Occipital lobe (tissue), 1 donor: ENCODE measurements at regions not wholly inside any gene's neighbourhood (a gene's known extent, or its start where the extent isn't known, plus 50 kb on each side); places are given as distances from the start of the nearest gene placed in this dataset.

Experiments
- DNase-seq: peaks from one replicate; lab custom pipeline; 2025; lab: John Stamatoyannopoulos, UW

DNA sequence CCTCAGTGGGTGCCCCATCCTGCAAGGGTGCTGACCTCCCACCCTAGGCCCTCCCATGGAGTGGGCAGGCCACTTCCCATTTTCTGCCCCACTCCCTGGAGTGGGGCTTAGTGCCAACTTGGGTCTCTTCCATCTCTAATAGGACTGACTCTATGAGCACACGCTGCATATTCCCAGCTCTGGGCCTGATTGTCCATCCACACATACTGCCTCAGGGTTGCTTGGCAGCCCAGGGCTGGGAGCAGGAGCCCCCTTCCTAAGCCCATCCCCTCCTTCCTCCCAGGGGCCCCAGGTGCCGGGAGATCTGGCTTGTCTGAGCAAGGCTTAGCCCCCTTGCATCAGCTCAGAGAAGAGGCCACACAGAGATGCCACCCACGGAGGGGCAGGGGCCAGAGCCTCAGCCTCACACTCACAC, 55.1 kb downstream of the PJA1 start:
- no peak for DNase-seq

DNA sequence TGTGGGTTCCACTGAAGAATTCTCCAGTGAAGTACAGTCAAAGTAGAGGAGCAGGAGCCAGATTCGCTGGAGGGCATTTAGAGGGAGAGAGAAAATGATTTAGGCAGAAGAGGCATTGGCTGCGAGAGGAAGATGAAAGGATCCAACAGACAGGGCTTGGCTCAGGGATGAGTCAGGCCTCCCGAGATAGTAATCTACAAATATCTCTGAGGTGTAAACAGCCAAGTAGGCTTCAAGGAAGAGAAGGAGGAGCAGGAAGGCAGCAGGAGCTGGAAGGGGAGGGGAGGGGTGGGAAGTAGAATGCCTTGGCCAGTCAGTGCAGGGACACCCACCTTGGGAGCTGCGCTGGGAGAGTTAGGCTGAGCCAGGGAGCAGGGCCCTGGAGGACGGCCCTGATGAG, 55.5 kb downstream of the PJA1 start:
- no peak for DNase-seq

DNA sequence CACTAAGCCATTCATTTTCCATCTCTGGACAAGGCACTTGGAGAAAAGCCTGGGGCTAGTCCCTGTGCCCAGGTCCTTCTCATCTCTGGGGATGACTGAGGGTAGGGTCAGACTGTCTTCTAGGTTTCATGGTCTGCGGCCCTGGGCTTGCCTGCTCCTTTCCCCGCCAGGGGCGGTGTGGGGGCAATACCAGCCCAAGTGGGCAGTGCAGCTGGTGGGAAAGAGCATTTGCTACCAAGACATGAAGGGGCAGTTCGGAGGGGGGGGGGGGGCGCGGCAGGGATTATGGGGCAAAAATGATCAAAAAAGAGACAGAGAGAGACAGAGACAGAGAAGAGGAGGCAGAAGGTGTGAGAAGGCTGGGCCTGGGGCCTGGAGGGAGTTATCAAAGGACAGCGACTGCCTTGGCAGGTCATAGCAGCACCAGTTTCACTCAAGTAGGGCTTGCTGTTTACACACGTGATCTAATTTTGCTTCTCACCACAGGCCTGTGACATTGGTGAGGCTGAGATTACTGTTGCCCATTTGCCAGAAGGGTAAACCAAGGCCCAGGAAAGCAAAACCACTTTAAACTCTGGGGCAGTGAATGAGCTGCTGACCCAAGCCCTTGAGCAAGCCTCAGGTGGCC, 56.1 kb downstream of the PJA1 start:
- DNase-seq: no peak

DNA sequence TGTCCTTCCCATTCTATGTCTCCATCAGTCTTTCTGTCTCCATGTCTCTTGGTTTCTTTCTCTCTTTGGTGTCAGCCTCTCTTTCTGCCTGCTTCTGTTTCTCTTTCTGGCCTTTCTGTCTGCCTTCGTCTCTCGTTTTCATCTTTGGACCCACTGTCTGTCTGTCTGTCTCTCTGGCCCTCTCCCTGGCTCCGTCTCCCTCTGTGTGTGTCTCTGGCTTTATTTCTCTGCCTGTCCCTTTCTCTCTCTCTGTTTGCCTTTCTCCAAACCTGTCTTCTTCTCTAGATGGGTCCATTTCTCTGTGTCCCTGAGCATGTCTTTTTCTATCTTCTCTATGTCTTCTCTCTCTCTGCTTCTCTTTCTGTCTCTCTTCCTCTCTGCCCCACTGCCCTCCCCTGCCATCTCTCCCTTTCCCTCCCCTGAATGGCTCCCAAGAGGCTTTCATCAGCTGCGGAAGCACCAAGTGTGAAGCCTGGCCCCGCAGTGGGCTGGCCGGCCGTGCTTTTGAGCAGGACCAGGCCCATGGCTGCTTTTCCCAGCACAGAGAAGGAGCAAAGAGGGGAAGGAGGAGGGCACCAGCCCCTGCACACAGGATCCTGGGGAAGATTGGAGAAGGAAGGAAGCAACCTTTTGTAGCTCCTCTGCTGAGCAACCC, 57.4 kb downstream of the PJA1 start:
- no peak for DNase-seq

DNA sequence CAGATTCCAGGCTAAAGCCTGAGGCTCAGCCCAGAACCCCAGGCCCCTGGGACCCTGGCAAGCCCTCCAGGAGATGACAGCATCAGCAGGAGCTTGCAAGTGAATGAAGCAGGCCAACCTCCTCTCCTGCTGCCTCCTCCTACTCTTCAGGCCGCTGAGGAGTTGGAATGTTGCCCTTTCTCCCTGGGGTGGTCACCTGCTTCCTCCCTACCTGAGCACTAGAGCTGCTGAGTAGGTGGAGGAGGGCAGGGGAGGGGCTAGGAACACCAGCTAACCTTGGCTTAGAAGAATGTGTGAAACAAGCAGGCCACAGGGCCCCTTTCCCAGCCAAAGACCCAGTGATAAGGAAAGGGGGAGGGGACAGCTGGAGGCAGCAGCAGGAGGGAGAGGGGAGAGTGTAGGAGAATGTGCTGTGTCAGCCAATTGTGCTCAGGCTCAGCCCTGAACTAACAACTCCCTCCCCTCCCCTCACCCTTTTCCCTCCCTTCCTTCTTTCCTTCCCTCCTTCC, 58.0 kb downstream of the PJA1 start:
- DNase-seq: no peak

DNA sequence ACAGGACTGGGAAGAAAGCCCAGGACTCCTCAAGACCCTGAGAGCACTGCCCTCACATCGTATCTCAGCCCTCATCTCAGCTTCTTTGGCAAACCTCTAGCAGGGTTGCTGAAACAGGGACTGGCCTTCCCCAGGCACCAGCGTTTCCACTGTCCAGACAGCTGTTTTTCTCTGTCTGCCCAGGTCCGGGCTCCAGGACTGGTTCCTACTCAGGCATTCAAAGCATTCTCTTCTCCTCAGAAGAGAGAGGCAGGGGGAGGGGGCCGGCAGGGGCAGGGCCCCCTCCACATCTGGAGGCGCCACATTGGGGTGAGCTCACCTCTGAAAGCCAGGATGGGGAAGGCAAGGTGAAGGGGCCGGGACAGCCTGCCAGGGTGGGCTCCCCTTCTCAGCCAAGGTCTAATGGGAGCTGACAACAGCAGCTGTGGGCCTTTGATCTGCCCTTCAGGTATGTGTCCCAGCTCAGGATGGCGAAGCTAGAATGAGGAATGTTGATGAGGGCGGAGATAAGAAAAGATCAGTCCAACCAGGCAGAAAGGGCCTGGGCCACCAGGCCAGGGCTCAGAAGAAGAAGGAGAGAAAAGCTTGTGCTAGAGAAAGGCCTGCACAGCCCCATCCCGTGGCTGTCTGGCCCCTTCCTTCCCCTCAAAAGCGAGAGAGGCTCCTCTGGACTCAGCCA, 60.4 kb downstream of the PJA1 start:
- no peak for DNase-seq

DNA sequence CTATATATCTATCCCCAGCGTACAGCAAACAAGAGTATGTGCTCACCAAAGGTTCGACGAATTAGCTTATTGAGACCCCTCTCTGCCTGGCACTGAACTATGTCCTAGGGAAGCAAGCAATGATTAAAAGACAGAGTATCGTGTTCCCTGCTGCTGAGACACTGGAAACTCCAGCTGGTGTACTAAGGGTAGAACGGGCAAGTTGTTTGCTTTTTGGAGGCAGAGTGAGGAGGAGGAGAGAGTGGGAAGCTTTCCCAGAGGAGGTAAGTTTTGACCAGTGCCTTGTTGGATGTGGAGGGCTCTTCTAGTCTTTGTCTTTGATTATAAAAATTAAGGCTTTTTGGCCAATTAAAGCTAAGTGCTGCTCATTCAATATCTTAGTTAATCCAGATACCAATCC, 61.7 kb downstream of the PJA1 start:
- DNase-seq: no peak

DNA sequence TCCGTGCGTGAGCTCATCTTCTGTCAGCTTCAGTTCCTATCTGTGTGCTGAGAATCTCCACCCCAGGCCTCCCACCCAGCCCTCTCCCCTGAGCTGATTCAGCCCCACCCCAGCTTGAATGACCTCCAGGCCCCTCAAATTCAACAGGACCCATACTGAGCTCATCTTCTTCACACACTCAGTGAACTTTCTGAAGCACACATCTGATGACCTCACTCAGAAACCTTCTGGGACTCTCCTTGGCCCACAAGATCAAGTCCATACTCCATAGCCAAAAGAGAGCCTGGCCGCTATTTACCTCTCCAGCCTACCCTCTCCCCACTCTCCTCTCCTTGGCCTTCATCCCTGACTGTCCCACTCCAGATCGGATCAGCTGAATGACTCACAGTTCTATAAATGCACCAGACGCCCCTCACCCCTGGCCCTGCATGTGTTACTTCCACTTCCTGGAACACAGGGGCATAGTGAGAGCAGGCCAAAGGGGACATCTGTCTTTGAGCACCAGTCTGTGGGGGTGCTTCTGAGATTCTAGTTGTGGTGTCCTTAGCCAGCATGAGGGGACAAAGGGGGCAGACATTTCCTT, 62.5 kb downstream of the PJA1 start:
- DNase-seq: no peak

DNA sequence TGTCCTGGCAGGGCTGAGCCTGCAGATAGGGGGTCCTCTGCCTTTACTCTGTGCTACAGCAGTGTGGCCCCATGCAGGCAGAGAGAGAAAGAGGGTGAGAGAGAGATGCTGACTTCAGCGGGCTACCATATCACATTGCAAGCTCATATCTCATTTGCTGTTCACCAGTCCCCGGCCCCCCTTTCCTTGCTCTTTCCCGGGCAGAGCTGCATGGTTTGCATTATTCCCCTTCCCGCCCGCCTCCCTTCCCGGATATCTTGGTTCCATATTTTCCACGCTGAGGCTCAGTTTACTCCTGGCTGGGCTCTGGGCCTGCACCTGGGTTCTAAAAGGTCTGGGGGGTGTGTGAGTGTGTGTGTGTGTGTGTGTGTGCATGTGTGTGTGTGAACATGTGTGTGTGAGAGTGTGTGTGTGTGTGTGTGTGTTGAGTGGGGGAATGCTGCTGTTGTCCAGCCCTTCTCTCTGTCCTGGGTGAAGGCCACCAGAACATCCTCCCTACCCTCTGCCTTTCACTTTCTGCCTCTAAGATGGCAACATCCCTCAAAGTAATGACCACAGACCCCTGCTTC, 63.5 kb downstream of the PJA1 start:
- DNase-seq: no peak

DNA sequence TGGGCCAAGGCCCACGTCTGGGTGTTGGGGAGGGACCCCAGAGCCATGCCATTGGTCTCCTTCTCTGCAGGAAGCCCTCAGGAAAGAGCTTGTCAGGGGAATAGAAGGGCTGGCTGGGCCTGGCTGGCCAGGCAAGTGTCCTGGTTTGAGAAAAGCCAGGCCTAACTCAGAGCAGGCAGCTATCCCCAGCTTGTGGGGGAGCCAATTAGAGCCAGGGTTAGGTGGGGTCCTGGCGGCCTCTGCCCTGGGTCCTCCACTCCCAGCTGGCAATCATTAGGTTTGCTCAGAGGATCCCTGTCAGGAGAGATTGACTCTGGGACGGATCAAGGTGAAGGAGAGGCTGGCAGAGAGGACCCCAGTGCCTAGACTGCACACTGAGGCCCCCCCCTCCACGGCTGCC, 64.8 kb downstream of the PJA1 start:
- no peak for DNase-seq

DNA sequence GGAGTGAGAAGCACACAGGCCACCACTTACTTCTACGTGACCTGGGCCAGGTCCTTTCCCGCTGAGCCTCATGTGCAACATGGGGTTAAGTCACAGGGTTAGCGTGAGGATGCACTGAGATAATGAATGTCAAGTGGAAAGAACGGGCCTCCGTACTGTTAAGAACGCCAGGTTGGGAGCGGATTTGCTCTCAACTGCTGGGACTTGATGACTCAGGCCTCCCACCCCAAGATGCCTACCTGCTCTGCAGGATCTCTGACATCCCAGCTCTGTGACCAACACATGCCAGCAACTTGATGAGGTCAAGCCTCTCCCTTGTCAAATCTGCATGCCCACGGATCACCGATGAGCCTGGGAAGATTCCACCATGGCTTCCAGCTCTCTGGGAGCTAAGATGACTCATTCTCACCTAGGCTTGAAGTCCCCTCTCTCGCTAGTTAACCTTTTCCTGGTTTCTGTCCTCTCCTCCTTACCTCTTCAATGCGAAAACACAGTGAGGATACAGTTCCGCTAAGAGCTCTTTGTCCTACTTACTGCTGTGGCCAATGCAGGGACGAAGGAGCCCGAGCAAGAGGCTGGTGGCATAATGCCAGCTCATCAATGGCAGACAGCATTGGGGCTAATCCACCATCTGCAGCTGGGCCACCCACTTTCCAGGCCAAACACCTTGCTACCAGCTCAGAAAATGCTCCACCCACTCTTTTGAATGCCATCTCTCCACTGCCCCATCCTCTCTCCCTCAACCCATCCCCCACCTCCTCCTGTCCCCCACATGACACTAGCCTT, 67.6 kb downstream of the PJA1 start:
- DNase-seq: no peak

DNA sequence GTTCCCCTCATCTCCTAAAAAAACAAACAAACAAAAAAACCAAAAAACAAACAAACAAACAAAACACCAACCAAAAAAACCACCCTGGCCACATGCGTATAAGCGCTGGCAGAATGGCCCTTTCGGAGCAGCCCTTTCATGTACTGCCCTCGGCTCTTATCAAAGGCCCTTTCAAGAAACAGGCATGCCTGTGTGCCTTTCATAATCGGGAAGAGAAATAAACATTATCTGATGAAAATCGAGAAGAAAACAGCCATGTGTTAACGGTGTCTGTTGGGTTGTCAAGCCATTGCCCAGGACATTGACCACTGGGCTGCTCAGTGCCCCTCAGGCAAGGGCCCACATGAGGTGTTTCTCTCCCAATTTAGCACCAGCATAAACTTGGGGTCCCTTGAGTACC, 68.3 kb downstream of the PJA1 start:
- no peak for DNase-seq

DNA sequence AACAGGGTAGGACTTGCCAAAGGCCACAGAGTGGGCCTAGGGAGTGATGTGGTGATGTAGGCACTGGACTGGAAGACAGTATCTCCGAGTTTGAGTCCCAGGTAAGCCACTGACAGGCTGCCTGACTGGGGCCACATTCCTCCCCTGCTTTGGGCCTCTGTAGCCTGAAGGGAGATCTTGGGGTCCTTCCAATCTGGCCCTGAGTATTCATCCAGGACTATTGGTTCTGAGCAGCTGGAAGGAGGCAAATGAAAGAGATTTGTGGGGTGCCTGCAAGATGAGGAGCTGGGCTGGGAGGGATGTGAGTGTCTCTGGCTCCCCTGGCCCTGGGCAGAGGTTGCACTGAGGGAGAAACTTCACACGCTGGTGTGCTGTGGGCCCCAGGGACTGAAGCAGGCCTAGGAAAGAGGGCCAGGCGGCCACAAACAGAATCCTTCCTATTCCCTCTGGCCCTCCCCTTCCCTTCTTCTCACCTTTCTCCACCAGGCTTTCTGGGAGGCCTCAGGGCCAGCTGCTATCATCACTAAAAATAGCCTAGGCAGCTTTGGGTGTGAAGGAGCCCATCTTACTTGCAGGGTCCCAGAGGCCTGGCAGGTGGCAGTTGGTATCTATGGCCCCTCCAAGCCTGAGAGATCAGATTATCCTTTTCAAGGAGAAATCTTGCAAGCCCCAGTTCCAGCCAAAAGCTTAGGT, 70.1 kb downstream of the PJA1 start:
- DNase-seq: no peak

DNA sequence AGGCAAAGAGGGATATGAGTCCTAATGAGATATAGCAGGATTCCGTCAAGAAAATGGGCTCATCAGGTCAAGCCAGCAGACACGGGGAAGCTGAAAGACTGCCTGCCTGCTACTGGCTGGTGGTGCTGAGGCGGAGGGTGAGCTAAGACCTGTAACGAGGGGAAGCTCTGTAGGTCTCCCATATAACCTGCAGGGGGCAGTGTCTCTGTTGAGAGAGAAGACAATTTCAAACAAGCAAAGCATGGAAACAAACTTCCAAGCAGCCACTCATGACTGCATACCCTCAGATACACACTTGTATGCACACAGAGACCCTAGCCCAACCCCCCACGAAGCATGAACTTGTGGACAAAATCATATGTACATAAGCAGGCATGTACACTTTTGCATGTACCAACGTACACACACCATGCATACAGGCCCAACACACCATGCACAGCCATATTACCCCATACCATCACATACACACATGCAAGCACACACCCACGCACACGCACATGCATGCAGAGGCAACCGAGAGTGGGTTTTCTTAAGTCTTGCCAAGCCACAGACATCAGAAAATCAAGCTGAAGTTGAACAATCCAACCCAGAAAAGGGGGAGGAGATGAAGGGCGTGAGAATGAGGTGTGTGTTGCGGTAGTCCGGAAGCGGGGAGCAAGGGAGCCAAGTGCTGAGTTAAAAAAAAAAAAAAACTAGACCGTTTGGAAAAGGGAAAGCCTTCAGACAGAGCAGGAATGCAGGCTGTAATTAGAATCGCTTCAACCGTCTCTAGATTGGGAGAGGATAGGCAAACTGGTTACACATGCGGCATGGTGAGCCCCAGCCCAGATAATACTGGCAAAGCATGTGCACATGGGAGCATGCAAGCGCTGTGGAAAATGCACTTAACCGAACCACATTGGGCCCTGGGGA, 71.0 kb downstream of the PJA1 start:
- DNase-seq: no peak

DNA sequence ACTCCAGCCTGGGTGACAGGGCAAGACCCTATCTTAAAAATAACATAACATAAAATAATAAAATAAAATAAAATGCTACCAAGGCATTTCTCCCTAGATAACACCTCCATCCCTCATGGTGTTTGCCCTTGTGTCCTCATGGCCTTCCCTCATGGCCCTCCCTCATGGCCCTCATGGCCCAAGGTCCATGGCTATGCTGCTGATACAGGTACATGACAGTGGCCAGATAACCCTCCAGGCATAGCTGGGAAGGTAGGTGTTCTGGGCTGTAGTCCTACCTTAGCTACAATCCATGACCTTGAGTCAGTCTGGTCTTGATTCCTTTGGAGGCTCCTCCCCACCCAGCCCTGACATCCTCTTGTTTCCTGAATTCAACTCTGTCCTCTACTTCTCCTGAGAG, 75.2 kb downstream of the PJA1 start:
- no peak for DNase-seq

DNA sequence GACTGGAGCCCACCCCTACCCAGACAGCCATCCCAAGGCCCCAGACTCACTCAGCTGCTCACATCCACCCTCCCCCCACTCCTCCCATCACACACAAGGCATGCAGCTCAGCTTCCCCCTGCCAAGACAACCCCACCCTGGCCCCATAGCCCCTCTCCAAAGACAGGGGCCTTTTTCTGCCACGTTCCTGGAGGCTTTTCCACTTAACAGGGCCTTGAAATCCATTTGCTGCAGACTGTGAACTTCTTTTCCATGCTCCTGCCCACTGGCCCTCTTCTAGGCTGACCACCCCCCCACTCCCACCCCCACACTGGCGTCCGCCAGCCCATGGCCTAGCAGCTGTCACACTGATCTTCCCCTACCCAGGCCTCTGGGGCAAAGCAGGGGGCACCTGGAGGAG, 76.0 kb downstream of the PJA1 start:
- DNase-seq: no peak

DNA sequence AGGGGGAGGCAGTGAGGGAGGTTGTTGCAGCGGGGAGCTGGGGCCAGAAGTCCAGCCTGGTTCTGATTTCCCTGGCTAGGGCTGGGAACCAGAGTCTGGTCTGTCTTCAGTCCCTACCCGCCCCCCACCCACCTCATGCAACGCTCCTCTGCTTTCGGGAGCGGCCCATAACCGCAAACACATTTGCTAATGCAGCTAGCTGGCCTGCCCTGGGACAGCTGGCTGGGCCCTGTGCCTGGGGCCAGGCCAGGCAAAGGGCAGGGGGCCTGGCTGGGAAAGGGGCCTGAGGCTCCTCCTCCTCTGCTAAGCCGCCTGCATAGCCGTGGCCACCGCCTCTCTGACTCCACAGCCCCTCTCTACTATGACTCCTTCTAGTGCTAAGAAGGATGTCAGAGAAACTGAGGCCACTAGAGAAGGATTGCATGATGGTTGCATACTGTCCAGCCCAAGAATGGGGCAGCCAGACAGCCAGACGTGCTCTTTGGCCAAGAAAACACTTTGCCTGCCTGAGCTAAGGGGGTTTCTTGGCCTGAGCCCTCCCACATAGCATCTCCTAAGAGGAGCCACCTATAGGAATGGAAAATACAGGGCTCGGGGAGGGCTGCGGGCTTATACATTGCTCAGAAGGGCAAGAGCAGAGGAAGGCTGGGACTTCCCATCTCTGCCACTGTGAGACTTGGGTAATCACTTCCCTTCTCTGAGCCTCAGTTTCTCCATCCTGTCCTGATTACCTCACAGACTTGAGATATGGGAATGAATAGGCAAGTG, 76.9 kb downstream of the PJA1 start:
- no peak for DNase-seq

DNA sequence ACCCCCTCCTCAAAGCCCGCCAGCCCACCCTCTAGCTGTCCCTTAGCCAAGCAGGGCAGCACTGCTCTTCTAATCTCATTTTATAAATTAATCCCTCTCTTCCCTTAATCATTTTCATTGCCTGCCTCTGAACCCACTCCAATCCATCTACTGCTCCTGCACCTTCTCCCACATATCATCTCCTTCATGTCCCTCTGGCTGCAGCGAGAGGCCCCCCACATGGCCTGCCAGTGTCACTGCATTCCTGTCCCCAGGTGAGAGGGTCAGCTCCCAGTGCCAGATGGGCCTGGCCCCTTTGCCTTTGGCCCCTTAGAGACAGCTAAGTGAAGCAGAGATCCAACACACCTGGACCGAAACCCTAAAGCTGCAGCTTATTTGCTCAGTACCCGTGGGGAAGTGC, 79.4 kb downstream of the PJA1 start:
- DNase-seq: no peak

DNA sequence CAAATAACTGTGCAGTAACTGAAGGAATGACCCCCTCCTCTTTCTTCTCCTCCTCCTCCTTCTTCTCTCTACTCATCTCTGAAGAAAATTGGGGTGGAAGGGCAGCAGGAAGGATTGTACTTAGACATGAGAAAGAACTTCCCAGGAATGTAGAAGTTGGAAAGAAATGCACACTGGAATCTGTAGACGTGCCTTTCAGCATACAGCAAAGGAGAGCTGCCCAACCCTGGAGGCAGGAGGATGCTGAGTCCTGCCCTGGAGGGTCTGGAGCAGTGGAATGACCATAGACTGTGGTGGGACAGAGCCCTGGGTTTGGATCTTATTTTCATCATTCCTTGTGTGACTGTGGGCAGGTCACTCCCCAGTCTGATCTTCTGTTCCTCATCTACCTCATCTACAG, 80.1 kb downstream of the PJA1 start:
- DNase-seq: no peak
